ENCODE measurements at regions not wholly inside any gene's neighbourhood (a gene's known extent, or its start where the extent isn't known, plus 50 kb on each side); places are given as distances from the start of the nearest gene placed in this dataset.

DNA sequence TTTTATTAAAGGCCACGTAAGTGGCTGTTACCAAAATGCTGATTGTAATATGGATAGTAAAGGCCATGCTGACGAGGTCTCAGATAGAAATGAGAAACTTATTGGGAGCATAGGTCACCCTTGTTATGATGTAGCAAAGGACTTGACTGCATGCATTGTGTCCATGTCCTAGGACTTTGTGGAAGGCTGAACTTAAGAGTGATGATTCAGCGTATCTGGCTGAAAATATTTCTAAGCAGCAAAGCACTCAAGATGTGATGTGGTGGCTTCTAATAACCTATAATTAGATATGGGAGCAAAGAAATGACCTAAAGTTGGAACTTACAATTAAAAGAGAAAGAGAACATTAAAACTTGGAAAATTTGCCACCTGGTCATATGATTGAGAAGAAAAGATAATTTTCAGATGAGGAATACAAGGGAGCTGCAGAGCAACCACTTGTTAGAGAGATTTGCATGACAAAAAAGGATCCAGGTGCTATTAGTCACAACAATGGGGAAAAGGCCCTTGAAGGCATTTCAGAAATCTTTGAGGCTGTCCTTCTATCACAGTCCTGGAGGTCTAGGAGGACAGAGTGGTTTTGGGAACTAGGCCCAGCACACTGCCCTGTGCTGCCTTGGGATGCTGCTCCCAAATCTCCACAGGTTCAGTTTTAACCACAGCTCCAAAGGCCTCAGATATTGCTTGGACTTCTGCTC, 793.7 kb upstream of the LCORL start:
- no peak for DNase-seq

DNA sequence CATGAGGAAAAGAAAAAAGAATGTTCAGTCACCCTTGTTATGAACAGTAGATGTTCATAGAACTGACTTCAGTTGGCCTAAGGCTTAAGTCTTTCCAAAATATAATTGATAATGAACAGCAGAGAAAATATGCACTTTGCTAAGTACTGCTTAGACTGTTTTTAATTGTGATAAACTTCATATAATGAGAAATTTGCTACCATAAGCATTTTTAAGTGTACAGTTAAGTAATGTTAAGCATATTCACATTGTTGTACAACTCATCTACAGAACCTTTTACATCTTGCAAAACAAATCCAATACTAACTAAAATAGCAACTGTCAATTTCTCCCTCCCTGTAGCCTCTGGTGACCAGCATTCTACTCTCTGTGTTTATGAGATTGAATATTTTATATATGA, 792.2 kb upstream of the LCORL start:
- no peak for DNase-seq

DNA sequence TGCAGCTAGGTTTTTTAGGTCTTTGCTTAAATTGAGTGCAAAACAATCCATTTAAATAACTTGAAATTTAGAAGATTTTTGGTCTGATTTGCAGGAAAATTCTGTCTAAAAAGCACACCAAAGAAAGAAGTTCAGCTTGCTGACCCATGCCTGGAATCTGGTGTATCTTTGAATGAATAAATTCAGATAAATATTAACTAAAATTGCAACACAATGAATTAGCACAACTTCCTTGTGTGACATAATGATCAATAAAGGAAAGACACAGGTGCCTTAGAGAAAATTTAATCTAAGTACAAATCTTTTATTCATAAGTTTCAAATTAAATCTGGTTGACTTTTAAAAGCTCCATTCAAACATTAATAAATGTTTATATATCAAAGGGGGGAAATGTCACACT, 791.5 kb upstream of the LCORL start:
- no peak for DNase-seq

DNA sequence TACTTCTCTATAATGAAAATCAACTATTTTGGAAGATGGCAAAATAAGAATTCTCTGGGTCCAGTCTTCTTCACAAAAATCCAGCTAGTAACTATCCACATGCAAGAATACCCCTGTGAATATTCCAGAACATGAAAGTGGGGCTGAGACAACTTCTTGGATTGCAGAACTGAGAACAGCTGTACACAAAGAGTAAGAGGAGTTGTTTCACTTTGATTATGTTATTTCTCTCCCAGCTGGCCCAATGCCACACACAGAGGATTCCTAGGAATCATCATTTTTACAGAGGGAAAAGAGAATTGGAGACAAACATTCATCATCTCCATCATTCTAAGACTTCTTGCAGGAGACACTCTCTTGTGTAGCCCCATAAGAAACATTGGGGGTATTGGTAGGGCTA, 782.2 kb upstream of the LCORL start:
- no peak for DNase-seq

DNA sequence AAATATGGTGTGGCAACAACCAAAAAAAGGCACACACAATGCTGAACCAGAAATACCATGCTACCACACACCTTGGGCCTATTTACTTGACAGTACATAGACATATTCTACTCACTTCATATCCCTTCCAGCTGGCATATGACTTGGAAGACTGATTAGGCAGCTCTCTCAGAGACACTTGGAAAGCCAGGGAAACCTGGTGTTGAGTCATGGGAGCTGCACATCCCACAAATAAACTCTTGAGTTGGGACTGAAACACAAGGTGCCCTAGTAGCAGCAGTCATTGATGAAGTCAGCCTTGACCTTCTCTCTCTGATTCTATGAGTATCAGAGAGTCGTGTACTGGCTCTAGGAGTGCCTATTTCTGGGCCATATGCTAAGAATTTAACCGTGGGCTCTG, 776.6 kb upstream of the LCORL start:
- no peak for DNase-seq

DNA sequence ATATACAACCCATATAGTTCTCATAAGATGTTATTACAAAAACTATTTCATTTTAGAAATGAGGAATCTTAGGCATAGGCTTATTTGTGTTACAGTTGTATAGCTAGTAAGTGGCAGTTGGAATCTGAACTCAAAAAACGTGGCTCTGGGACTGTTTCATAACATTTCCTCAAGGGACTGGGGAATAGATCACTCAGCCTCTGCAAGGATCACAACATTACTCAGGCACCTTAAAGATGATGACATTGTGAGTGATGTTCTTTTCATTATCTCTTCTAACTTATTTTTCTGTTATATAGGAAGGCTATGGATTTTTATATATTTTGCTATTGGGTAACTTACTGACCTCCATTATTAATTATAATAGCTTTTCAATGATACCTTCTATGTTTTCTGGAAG, 774.2 kb upstream of the LCORL start:
- no peak for DNase-seq

DNA sequence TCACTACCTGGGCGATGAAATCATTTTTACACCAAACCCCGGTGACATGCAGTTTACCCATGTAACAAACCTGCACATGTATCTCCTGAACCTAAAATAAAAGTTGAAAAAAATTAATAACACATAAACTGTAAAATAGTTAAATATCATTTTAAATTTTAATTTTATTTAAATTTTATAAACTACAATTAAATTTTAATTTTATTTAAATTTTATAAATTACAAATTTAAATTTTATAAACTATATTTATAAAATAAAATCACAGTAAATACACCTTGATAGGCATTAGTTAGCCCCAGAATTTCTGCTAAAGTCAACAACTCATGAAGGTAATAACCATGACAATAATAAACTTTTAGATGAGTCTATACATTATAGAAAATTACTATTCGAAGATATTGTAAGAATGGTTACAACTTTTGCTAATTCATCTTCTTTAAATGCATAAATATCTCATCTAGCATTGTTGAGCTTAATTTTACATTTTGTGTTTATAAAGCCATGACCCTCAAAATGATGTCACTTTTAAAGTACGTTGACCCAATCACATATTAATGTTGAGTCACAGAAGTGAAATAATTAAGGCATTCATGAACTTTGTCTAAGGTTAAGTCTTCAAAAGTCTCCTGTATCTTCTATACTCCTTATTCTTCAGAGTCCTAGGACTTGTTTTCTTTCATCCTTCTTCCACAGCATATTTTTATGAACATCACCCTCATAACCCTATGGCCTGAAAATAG, 755.8 kb upstream of the LCORL start:
- DNase-seq: no peak

DNA sequence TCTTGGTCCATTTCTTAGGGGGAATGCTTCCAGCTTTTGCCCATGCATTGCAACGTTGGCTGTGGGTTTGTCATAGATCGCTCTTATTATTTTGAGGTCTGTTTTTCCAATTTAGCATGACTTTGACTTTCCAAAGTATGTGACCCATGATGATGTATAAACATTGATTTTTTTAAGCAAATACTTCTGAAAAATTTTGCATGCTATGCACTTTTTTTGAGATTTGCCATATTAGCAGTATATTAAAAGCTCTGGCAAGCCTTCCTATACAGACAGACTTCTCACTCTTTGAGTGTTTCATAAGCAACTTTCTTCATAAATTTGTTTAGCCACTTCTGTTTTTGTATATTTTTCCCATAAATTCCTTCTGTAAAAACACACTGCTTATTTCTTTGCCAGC, 746.4 kb upstream of the LCORL start:
- DNase-seq: no peak

DNA sequence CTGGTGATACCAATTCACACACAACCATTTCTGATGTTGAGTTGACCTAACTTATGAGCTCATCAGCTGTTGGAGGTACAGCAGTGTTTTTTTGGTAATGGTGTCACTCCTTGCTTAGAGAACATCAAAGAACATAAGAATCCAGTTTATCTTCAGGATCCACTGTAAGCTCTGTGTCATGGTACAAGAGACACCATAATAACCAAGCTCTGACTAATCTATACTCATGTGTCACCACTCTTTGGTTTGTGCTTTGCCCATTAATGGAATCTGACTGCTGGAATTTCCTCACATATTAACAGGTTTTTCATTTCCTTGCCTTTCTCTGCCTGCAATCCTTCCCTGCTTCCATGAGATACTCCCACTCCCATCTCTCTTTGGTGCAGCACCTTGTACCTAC, 735.1 kb upstream of the LCORL start:
- DNase-seq: peak; percentile 70

DNA sequence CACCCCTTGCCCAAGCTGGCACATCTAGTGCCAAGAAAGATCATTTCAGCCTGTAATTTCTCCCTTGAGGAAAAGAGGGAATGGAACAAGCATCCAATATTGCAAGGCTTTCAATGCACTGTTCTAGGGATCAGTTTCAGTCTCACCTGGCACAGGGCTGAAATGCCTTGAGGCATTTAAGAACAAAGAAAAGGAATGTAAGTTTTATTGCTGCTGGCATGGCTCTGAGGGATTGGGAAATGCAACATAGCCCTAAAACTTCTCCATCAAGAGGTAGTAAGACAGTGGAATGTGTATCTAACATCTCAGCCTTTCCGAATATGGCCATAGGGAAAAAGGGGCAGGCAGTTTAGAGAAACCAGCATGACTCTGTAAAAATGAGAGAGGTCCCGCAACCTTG, 732.6 kb upstream of the LCORL start:
- DNase-seq: no peak

DNA sequence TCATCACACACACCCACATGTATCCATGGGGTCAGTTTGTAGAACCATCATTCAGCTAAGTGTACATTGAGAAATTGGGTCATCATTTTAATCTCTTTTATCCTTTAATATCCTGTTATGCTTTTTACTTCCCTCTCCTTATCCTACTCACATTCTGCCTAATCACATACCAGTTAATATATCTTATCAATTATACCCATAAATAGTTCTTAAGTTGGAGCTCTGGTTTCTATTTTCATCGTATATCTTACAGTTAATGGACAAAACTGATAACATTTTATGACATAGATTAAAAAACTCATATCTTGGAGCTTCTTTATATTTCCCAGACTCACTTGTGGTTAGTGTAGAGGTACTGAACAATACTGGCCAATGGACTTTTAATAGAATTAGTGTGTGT, 729.5 kb upstream of the LCORL start:
- no peak for DNase-seq

DNA sequence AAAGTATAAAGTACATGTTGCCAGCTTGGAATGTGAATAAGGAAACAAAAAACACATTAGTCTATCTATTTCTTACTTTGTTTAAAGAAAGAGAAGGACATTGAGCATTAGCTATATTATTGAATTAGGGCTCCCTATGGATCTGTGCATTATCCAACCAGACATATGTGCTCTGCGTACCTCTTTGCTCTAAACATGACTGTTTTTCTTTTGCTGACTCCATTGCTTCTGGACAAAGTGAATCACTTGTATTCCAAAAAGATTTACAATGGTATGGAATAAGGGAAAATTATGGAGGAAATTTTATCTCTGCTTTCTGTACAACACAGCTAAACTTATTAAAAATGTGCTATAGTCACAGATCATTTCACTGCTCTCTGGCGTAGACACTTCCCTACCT, 727.8 kb upstream of the LCORL start:
- DNase-seq: no peak

DNA sequence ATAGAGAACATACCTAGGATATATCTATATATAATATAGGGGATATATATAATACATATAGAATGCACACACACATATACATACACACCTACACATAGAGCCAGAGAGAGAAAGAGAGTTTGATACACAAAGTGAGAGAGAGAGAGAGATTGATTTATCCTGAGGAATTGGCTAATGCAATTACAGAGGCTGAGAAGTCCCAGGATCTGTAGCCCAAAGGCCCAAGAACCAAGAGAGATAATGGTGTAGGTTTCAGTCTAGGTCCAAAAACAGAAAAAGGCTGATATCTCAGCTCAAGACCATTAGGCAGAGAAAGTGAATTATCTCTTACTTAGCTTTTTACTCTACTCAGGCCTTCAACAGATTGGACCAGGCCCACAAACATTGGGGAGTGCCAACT, 715.0 kb upstream of the LCORL start:
- no peak for DNase-seq

DNA sequence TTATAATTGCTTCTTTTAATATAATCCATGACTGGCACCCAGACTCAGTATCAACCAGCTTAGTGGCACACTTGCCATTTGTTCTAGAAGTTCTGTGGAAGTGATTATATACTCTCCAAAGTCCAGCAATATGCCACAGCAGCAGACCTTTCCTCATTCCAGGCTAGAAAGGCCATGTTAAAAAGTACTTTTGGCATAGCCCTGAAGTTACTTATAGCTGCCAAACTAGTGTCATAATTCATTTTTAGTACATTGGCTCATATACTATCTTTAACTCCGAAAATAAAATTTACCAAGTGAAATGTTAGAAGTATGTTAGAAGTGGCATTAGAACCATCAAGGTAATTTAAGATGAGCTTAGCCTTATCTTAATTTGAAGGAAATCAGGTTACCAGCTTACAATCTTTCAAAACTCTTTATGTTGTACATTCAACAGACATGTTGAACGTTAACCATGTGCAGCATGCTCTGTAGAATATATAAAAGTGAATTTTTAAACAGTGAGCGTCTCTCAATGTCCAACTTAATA, 714.2 kb upstream of the LCORL start:
- no peak for DNase-seq

DNA sequence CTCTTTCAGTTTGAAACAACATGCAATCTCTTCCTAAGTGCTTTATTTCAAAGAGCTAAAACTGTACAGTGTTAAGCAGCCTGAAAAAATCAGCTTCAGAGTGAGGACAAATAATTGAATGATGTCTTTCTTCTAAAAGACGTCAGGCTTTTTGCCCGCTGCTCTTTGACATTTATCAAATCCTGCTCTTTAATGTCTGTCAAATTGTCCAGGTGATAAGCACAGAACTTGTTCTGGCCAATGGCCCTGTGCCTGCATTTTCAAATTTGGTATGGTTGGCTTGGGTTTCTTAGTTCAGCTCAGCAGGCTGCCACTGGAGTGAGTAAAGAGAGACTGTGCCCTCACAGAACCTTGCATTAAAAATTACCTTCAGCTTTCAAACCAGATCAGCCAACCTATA, 712.9 kb upstream of the LCORL start:
- DNase-seq: no peak

DNA sequence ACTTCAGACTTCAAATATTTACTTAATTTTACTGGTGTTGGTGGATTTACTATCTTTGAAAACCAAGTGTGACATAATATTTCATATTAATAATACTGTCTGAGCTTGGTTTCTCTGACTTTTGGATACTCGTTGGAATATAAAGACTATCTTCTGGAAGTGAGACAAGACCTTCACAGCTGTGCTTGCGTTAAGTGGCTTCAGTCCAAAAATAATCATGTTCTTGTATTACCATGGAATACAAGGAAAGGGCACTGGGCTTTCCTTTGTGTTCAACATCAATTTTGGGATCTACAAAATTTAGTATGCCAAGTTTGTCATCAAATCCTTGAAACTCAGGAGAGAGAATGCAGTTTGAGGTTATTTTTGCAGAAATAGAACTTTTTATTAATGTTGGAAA, 712.4 kb upstream of the LCORL start:
- no peak for DNase-seq

DNA sequence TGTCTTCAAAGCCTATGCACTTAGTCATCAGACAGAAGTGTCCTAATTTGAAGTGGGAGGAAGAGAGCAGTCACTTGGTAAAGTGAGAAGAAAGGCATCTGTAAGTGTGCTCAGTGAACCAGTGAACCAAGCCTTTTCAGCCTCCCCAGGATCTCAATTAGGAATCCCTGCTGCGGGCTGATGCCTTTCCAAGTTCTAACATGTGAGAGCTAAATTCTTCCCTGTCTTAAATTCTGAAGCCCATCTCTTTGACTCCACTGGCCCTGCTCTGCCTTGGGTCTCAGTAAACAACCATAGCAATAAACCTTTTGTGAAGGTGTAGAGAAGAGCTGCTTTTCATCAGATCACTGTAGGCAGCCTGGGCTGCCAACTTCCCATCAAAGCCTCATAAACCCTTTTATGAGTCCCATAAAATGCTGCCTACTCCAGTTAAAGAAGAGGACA, 701.2 kb upstream of the LCORL start:
- DNase-seq: peak; percentile 12

DNA sequence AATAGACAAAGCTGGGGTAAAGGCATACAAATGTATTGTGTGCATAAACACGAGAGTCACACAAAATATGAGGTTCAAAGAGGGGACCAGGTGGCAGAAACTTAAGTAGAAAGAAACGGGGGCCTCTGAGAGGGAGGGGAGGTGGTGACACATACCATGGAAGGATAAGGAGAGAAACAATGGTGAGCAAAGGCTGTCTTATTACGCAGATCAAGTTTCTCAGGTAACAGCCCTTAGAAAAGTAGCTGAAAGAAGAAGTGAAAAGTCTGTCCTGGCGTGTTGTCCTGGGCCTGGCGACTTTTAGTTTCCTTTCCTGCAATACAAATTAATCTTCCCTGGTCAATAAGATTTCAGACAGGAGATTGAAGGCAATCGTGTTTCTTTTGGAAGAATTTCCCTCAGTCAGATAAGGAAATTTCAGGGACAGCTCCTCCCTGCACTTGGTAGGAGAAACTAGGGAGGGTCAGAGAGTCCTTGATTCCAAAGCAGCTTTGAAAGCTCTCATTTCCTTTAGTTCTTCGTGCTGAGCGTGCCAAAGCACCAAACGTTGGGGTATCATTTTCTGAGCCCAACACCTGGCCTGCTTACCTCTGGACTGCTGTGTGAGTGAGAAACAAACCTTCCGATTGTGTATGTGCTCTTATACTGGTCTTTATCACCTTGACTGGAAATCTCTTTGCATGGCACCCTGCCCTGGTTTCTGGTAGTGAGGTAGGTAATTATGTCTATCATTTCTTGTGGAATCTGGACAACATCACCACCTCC, 676.7 kb upstream of the LCORL start:
- no peak for DNase-seq

DNA sequence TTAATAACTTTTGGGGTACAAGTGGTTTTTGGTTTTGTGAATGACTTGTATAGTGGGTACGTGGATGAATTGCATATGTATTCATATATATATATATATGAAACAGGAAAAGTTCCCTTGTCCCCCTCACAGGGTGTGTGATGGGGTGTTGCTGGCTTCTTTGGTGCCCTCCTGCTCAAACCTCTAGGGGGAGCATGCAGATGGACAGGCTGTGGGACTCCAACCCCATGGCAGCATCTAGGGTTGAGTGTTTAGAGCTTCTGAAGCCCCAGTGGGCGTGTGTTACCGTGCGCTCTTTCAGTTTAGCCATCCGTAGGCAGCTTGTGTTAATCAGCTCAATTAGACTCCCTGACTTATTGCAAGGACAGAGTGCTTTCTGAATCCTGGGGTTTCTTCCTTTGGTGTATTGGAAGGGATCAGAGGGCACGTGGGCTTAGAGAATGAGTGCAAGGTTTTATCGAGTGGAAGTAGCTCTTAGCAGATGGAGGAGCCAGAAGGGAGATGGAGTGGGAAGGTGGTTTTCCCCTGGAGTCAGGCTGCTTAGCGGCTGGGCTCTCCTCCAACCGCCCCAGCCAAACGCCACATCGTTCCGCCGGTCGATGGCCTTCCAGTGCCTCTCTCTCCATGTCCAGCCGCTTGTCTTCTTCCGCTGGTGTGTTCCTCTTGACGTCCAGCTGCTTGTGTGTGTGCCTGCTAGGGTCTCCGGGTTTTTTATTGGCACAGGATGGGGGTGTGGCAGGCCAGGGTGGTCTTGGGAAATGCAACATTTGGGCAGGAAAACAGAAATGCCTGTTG, 674.4 kb upstream of the LCORL start:
- no peak for DNase-seq

DNA sequence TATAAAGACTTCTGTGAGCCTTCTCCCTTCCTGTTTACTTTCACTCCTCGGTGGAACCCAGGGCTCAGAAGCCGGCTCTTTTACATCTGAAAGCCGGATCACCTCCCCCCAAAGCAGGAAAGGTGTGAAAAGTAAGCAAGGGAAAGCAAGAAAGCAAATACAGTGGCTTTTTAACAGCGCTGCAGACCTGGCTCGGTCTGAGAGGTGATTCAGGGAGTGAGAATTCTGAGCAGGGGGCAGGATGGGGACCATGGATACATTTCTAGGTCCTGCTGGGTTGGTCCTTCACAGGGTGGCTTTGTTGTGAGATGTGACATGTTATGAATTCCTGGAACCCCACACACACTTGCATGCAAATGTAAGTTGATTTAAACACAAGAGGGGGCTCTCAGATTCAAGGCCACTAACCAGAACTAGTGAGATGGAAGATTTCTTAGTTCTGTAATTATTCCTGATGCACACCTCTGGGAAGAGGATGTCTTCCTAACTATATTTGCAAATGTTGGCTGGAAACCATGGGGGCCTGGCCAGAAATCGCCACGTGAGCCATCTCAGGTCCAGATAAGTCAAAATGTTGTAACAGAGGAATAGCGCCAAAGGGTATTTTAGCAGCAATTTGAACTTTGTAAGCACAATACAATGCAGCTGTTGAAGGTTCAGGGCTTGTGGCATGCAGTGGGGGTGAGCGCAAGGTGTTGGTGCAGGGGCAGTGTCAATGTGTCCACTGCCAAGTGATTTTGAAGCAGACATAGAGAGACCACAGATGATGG, 670.1 kb upstream of the LCORL start:
- no peak for DNase-seq

DNA sequence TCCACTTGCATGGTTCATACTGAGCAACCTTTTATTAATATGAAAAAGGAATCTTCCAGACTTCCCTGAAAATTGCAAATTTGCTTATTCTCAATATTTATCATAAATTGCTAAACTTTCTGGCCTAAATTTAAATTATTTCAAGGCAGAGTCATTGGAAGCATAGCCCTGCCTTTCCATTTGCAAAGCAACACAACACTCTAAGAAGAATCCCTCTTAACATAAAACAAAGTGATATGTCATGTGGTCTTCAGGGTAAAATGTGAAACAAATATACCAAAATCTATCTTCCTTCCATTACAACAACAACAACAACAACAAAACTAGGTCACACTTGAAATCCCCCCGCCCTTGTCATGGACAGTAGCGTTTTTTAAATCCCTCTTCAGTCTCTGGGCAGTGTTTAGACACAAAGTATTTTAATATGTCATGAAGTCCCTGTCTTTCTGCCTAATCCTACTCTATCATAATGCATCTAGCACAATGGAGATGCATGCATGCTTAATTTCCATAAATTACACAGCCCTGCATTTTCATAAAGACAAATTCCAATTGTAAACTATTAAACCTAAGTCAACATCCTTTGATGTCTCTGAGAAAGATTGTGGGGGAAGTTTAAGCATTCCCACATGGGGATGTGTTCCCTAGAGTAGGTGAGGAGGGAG, 668.9 kb upstream of the LCORL start:
- DNase-seq: no peak
